Common myeloid progenitor, CD34-positive (primary cell): ENCODE measurements at regions not wholly inside any gene's neighbourhood (a gene's known extent, or its start where the extent isn't known, plus 50 kb on each side); places are given as distances from the start of the nearest gene placed in this dataset.
A peak's percentile ranks its signal among the peaks of the same experiment; 100 is the strongest.

Source experiments
- CTCF ChIA-PET: fragments of 350-600 bp; sonication (Branson Sonifier 250); formaldehyde crosslinking; loops from one replicate; lab custom pipeline; 2021; ENCODE audit warnings: antibody characterized with exemption; lab: Charles Lee
- POLR2A ChIA-PET: fragments of 350-600 bp; sonication (Branson Sonifier 250); formaldehyde crosslinking; loops from one replicate; lab custom pipeline; 2021; ENCODE audit warnings: antibody characterized with exemption; lab: Charles Lee
- DNase-seq, 3 donors: peaks; one replicate each; pipeline versions ENCODE4 v3.0.0 to v3.0.0-alpha.2; 2013
- H3K27ac ChIP-seq, 2 experiments: 1 replicate in 1 of 2; 2 replicates in 1 of 2; pipeline ENCODE4 v1.7.0; 2013; ENCODE audit warnings: inconsistent platforms in 2 of 2, low read length in 2 of 2, mild to moderate bottlenecking in 2 of 2, low read depth in 1 of 2, moderate library complexity in 1 of 2; ENCODE audit not compliant: severe bottlenecking in 2 of 2, insufficient read depth in 1 of 2, poor library complexity in 1 of 2
- H3K27me3 ChIP-seq, 5 experiments: replicated peaks in 2 of 5; 1 replicate in 3 of 5; 2 replicates in 2 of 5; pipeline versions ENCODE4 v1.6.1 to v1.7.0; 2013; ENCODE audit warnings: low read length in 4 of 5, mild to moderate bottlenecking in 2 of 5, moderate library complexity in 2 of 5, inconsistent platforms in 1 of 5; ENCODE audit not compliant: insufficient read depth in 5 of 5, control insufficient read depth in 4 of 5
- H3K36me3 ChIP-seq, 4 experiments: 1 replicate in 2 of 4; 2 replicates in 2 of 4; pipeline versions ENCODE4 v1.6.1 to v1.7.0; 2013; ENCODE audit warnings: low read length in 3 of 4, control low read depth in 1 of 4, mild to moderate bottlenecking in 1 of 4; ENCODE audit not compliant: control insufficient read depth in 4 of 4, insufficient read depth in 4 of 4
- H3K4me1 ChIP-seq, 4 experiments: 1 replicate in 3 of 4; 2 replicates in 1 of 4; pipeline versions ENCODE4 v1.6.1 to v1.7.1; 2013; ENCODE audit warnings: low read length in 3 of 4, mild to moderate bottlenecking in 3 of 4, control low read depth in 1 of 4, inconsistent platforms in 1 of 4, moderate library complexity in 1 of 4; ENCODE audit not compliant: control insufficient read depth in 4 of 4, insufficient read depth in 4 of 4; ENCODE audit errors: control extremely low read depth in 1 of 4
- H3K4me3 ChIP-seq, 7 experiments: 1 replicate in 4 of 7; 2 replicates in 3 of 7; pipeline versions ENCODE4 v1.5.1 to v1.7.0; 2013; ENCODE audit warnings: mild to moderate bottlenecking in 7 of 7, low read length in 6 of 7, moderate library complexity in 6 of 7, inconsistent platforms in 2 of 7, low read depth in 2 of 7, control low read depth in 1 of 7; ENCODE audit not compliant: insufficient read depth in 4 of 7, control insufficient read depth in 1 of 7; ENCODE audit errors: extremely low read depth in 1 of 7
- H3K9me3 ChIP-seq, 5 experiments: 1 replicate in 4 of 5; 2 replicates in 1 of 5; pipeline versions ENCODE4 v1.6.1 to v1.7.1; 2013; ENCODE audit warnings: low read length in 4 of 5, mild to moderate bottlenecking in 2 of 5, inconsistent platforms in 1 of 5, low read depth in 1 of 5, moderate library complexity in 1 of 5; ENCODE audit not compliant: control insufficient read depth in 4 of 5, insufficient read depth in 2 of 5; ENCODE audit errors: control extremely low read depth in 1 of 5
- WGBS: methylation state at CpG from one replicate; pipeline ENCODE4 v1.1.5; 2013; ENCODE audit not compliant: insufficient coverage; 5-methylcytosine and 5-hydroxymethylcytosine counted together

DNA sequence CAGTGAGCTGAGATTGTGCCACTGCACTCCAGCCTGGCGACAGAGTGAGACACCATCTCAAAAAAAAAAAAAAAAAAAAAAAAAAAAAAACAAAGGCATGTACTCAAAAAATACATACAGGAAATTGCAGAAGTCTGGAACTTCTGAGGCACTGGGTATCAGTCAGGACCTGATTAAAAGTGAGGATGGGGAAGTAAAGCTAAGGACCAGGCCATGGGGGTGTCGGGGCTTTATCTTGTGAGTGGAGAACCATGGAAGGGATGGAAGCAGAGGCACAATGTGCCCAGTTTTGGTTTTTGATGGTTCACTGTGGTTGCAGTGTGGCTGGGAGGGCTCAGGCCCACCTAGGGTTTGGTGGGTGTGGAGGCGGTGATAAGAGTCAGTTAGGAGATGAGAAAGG, 212.7 kb upstream of the PIK3R1 start:
- WGBS: 83% methylated on average over 1 of the region's 3 CpGs
- peak in 2 of 3 donors; percentile 39 to 41 for DNase-seq
- Histone ChIP-seq H3K27me3 (no peaks in the 10 kb centered on the region), H3K27ac (no peak overlapping the region), H3K4me1 (peaks cover 0 to 7% (median 2%) of the 10 kb centered on the region in 4 experiments), H3K9me3 (no peaks in the 10 kb centered on the region), H3K36me3 (no peaks in the 10 kb centered on the region), H3K4me3 (no peak overlapping the region)
- CTCF ChIA-PET: no interaction called here
- POLR2A ChIA-PET: no interaction called here

DNA sequence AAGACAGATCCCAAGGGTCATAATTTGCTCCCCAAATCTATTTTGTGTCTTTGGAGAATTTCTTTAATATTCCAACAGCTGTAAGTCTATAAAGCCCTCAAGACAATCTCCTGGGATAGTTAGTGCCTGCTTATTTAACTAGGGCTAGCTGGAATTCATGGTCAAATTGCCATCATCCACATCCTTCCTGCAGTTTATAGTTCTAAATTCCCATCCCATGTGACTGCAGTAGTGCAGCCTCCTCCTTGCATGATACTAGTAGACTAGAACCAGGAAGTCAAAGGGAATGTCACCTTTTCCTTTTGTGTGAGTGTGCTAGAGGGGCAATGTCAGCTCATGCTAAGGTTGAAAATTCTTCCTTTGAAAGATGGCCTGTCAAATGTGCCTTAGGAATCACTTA, 214.8 kb upstream of the PIK3R1 start:
- Histone ChIP-seq H3K9me3 (no peaks in the 10 kb centered on the region), H3K27me3 (no peaks in the 10 kb centered on the region), H3K27ac (no peak overlapping the region), H3K36me3 (no peaks in the 10 kb centered on the region), H3K4me3 (no peak overlapping the region), H3K4me1 (peaks cover 0 to 4% (median 2%) of the 10 kb centered on the region in 4 experiments)
- ChIA-PET POLR2A (interaction anchor here (0.6 kb wide), 1 partner anchor 386 kb away, joined by 5 read pairs; no protein-coding TSS in a partner anchor), CTCF (interaction anchor here (0.6 kb wide), 1 partner anchor 216 kb away, joined by 3 read pairs; no protein-coding TSS in a partner anchor)
- no peak for DNase-seq

DNA sequence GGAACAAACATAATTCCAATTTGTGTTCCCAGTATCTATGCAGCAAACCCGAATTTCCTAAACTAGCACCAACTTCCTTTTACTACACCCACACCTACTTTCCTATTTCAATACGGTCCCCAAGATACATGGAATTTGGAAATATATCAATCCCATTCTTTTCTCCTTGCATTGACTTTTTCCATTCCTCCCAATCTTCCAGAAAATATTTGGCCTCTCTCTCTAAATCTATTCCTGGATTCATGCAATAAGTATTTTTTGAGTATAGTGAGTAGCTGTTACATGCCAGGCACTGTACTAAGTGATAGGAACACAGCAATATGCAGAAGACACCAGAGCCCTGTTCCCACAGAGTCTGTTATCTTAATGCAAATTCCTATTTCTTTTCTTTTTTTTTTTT, 216.2 kb upstream of the PIK3R1 start:
- Histone ChIP-seq H3K4me3 (no peak overlapping the region), H3K4me1 (peaks cover 0 to 4% (median 2%) of the 10 kb centered on the region in 4 experiments), H3K9me3 (no peaks in the 10 kb centered on the region), H3K36me3 (no peaks in the 10 kb centered on the region), H3K27ac (no peak overlapping the region), H3K27me3 (no peaks in the 10 kb centered on the region)
- WGBS: 100% methylated on average over 2 of the region's 2 CpGs
- ChIA-PET CTCF (no interaction called here), POLR2A (no interaction called here)
- no peak for DNase-seq

DNA sequence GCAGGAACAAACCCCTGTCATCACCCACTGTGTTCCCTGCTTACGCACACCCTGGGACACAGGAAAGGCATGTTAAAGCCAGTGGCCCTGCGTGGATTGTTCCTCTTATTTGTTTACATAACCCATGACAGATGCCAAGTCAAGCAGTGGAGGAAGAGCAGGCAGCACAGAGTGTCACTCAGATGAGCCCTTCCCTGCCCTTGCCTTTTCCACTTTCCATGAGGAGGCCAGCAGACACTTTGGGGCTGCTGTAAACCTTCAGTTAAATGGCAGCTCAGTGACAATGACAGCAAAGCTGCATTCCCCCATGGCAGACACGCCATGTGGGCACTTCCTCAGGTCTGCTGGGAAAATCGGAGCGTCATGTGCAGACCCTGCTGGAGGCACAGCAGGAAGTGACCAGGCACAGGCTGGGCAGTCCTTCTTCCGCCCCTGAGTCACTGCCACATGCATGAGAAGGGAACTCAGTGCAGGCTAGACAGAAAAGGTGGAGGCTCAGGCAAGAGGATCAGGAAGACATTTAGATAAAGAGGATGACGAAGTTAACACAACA, 216.8 kb upstream of the PIK3R1 start:
- 87% methylated on average over 6 of the region's 7 CpGs for WGBS
- Histone ChIP-seq H3K4me3 (no peak overlapping the region), H3K4me1 (peaks cover 0 to 4% (median 2%) of the 10 kb centered on the region in 4 experiments), H3K27ac (no peak overlapping the region), H3K9me3 (no peaks in the 10 kb centered on the region), H3K27me3 (no peaks in the 10 kb centered on the region), H3K36me3 (no peaks in the 10 kb centered on the region)
- peak in 2 of 3 donors; percentile 63 to 71 for DNase-seq
- ChIA-PET CTCF (no interaction called here), POLR2A (no interaction called here)

DNA sequence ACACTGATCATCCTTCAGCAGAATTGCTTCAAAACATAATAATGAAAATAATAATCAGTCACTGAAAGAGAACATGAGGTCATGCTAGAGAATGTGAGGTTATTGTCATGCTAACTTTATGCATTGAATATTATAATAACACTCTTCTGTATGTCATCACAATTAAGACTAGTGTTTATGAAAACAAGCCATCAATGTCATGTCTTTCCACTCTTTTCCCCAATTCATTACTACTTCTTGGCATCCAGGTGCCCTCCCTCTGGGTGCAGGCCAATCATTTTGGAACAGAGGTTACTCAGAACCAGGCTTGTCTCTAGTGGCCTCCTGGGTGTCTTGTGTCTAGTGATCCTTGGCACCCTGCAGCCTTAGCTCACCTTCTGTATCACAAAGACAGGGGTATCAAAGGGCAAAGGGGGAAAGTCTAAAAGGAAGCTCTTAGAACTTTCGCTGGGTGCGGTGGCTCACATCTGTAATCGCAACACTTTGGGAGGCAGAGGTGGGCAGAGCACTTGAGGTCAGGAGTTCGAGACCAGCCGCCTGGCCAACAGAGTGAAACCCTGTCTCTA, 217.6 kb upstream of the PIK3R1 start:
- ChIA-PET POLR2A (no interaction called here), CTCF (no interaction called here)
- no peaks in the 10 kb centered on the region for H3K27me3 ChIP-seq
- H3K9me3 ChIP-seq: no peaks in the 10 kb centered on the region
- no peak for DNase-seq
- peaks cover 0 to 4% (median 2%) of the 10 kb centered on the region in 4 experiments for H3K4me1 ChIP-seq
- H3K27ac ChIP-seq: no peak overlapping the region
- 100% methylated on average over 1 of the region's 5 CpGs for WGBS
- H3K36me3 ChIP-seq: no peaks in the 10 kb centered on the region
- H3K4me3 ChIP-seq: no peak overlapping the region

DNA sequence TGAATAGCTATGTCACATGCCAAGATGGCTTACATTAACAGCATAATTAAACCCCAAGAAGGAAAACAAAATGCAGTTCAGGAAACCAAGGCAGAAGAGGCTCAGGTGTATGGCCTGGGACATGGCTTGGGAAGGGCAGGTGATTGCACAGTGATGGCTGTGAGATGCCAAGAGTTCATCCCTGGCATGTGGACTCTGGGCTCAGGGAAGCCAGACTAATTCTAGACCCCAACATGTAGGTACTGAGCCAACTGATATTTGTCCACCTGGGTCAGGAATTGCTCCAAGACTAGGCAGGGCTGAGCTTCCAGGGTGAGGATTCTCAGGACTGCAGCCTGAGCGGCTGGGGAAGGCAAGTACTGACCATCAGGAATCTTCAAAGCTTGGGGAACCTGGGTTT, 218.4 kb upstream of the PIK3R1 start:
- CTCF ChIA-PET: no interaction called here
- Histone ChIP-seq H3K27ac (no peak overlapping the region), H3K4me1 (peaks cover 0 to 4% (median 2%) of the 10 kb centered on the region in 4 experiments), H3K27me3 (no peaks in the 10 kb centered on the region), H3K36me3 (no peaks in the 10 kb centered on the region), H3K4me3 (no peak overlapping the region), H3K9me3 (no peaks in the 10 kb centered on the region)
- DNase-seq: no peak
- WGBS: 90% methylated on average over 1 of the region's 1 CpG
- POLR2A ChIA-PET: no interaction called here

DNA sequence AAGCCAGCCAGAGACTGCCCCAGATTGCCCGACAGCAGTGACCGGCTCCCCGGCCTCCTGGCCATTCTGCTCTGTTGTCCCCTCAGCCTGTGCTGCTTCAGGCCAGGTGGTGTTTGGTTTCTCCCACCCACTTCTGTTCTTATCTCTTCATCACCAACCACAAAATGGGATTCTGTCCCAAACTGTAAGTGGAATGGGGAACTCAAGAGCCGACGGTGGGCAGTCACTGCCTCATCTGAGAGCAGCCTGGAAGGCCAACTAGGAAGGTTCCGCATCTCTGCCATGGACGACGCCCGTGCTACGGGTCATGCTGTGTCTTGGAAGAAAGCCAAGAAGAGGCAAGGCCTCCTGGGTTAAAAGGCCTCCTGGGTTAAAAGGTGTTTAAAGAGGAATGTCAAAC, 219.0 kb upstream of the PIK3R1 start:
- WGBS: 95% methylated on average over 6 of the region's 10 CpGs

More for the DNA sequence above, 219.0 kb upstream of the PIK3R1 start:
- ChIA-PET POLR2A (no interaction called here), CTCF (no interaction called here)
- Histone ChIP-seq H3K27ac (no peak overlapping the region), H3K4me1 (peaks cover 0 to 4% (median 2%) of the 10 kb centered on the region in 4 experiments), H3K4me3 (no peak overlapping the region), H3K27me3 (no peaks in the 10 kb centered on the region), H3K36me3 (no peaks in the 10 kb centered on the region), H3K9me3 (no peaks in the 10 kb centered on the region)
- no peak for DNase-seq
